SK-N-MC (cell line): ENCODE measurements at regions not wholly inside any gene's neighbourhood (a gene's known extent, or its start where the extent isn't known, plus 50 kb on each side); places are given as distances from the start of the nearest gene placed in this dataset.

Experiments used
- EZH2 ChIP-seq: fragments of 200-600 bp; sonication (generic); IDR thresholded peaks from one replicate; pipeline ENCODE4 v1.6.1; 2017; ENCODE audit warnings: antibody characterized with exemption
- POLR2AphosphoS5 ChIP-seq: IDR thresholded peaks from 2 replicates; pipeline ENCODE4 v1.6.1; 2012; ENCODE audit warnings: mild to moderate bottlenecking, low read depth, low read length, borderline replicate concordance

- TF ChIP-seq POLR2AphosphoS5, result no peak
- no peak for TF ChIP-seq EZH2
These were observed 236.1 kb upstream of the G2E3 start for GRCh38 chr14:30322819-30323218.
